ENCODE measurements at regions not wholly inside any gene's neighbourhood (a gene's known extent, or its start where the extent isn't known, plus 50 kb on each side); places are given as distances from the start of the nearest gene placed in this dataset.

GRCh38 chr4:14321723-14322122 is 680.6 kb upstream of the CPEB2 start:
- TF ChIP-seq CTCF (IDR thresholded peaks at IDR 0.05) = no peak
- H3K4me3 ChIP-seq = no peak overlapping the region
- no peak overlapping the region for H3K27ac ChIP-seq
- DNase-seq (ENCODE audit: low spot score) = no peak

GRCh38 chr4:14323191-14323590 is 679.1 kb upstream of the CPEB2 start:
- Histone ChIP-seq H3K4me3 (no peak overlapping the region), H3K27ac (no peak overlapping the region)
- DNase-seq (ENCODE audit: low spot score) = no peak
- TF ChIP-seq CTCF (IDR thresholded peaks at IDR 0.05) = no peak

GRCh38 chr4:14329228-14329627 is 673.1 kb upstream of the CPEB2 start:
- no peak for TF ChIP-seq CTCF (IDR thresholded peaks at IDR 0.05)
- DNase-seq (ENCODE audit: low spot score) = no peak
- Histone ChIP-seq H3K27ac (no peak overlapping the region), H3K4me3 (no peak overlapping the region)

GRCh38 chr4:14333616-14334015 is 668.7 kb upstream of the CPEB2 start:
- Histone ChIP-seq H3K27ac (no peak overlapping the region), H3K4me3 (no peak overlapping the region)
- TF ChIP-seq CTCF (IDR thresholded peaks at IDR 0.05) = no peak
- DNase-seq (ENCODE audit: low spot score) = no peak

- TF ChIP-seq CTCF (IDR thresholded peaks at IDR 0.05) = no peak
- no peak for DNase-seq (ENCODE audit: low spot score)
- Histone ChIP-seq H3K27ac (no peak overlapping the region), H3K4me3 (no peak overlapping the region)
These were observed 668.1 kb upstream of the CPEB2 start for GRCh38 chr4:14334166-14334565.

GRCh38 chr4:14335872-14336271 is 666.4 kb upstream of the CPEB2 start:
- TF ChIP-seq CTCF (IDR thresholded peaks at IDR 0.05) = no peak
- Histone ChIP-seq H3K27ac (no peak overlapping the region), H3K4me3 (no peak overlapping the region)
- DNase-seq (ENCODE audit: low spot score) = no peak

- DNase-seq (ENCODE audit: low spot score) = no peak
- H3K27ac ChIP-seq = no peak overlapping the region
- no peak for TF ChIP-seq CTCF (IDR thresholded peaks at IDR 0.05)
- no peak overlapping the region for H3K4me3 ChIP-seq
These were observed 665.6 kb upstream of the CPEB2 start for GRCh38 chr4:14336656-14337055.

Measured in coronary artery (tissue), 2 donors.